Upper lobe of left lung (tissue), 6 donors: ENCODE measurements at regions not wholly inside any gene's neighbourhood (a gene's known extent, or its start where the extent isn't known, plus 50 kb on each side); places are given as distances from the start of the nearest gene placed in this dataset.

Experiments
- ATAC-seq, 2 donors: fragments of 200-7000 bp; cut with Tn5 transposase; one replicate each; pipeline ENCODE4 v1.9.1; 2022; ENCODE audit warnings: mild to moderate bottlenecking in 2 of 2, moderate library complexity in 2 of 2; ENCODE audit not compliant: low FRiP score in 2 of 2
- DNase-seq, 2 donors: peaks; one replicate each; pipeline ENCODE4 v3.0.0-alpha.2; 2019 to 2020
- H3K27ac ChIP-seq, 4 donors: fragments of 200-600 bp; sonication (generic); one replicate each; pipeline ENCODE4 v1.5.1; 2016 to 2019
- H3K27me3 ChIP-seq, 4 donors: fragments of 200-600 bp; sonication (generic); one replicate each; pipeline ENCODE4 v1.5.1; 2017 to 2019
- H3K36me3 ChIP-seq, 4 donors: fragments of 200-600 bp; sonication (generic); one replicate each; pipeline ENCODE4 v1.5.1; 2016 to 2019
- H3K4me1 ChIP-seq, 4 donors: fragments of 200-600 bp; sonication (generic); one replicate each; pipeline ENCODE4 v1.5.1; 2018 to 2019
- H3K4me3 ChIP-seq, 4 donors: fragments of 200-600 bp; sonication (generic); one replicate each; pipeline ENCODE4 v1.5.1; 2017 to 2019; ENCODE audit warnings: mild to moderate bottlenecking in 2 of 4, moderate library complexity in 1 of 4
- H3K9me3 ChIP-seq, 4 donors: fragments of 200-600 bp; sonication (generic); one replicate each; pipeline ENCODE4 v1.5.1; 2018 to 2019
- CTCF ChIP-seq, 6 experiments: fragments of 450-650 bp in 4 of 6; fragments of 200-600 bp in 2 of 6; sonication (generic) in 2 of 6; IDR thresholded peaks; one replicate each; pipeline ENCODE4 v1.5.1; 2016 to 2019; ENCODE audit warnings: antibody characterized with exemption in 6 of 6
- EP300 ChIP-seq, 4 donors: sonication (generic); formaldehyde crosslinking; IDR thresholded peaks; one replicate each; pipeline ENCODE4 v1.5.1; 2017; ENCODE audit warnings: antibody characterized with exemption in 4 of 4, control low read depth in 2 of 4
- POLR2A ChIP-seq, 4 donors: fragments of 450-650 bp; IDR thresholded peaks; one replicate each; pipeline ENCODE4 v1.5.1; 2016 to 2017; ENCODE audit warnings: antibody characterized with exemption in 4 of 4, mild to moderate bottlenecking in 2 of 4
- POLR2AphosphoS5 ChIP-seq, 2 donors: sonication (generic); formaldehyde crosslinking; IDR thresholded peaks; one replicate each; pipeline ENCODE4 v1.5.1; 2017; ENCODE audit warnings: antibody characterized with exemption in 2 of 2
- WGBS, 2 donors: methylation state at CpG; one replicate each; pipeline ENCODE4 v1.1.5; 2017 to 2018; 5-methylcytosine and 5-hydroxymethylcytosine counted together
- donor health status: DM: no; HTN: no; CAD: no; lungs with moderate emphysema.
- donor health status: DM: no; HTN: yes; CAD: no; lungs with severe emphysema.

- peaks cover 0 to 9% (median 3%) of the 10 kb centered on the region in 4 donors for H3K9me3 ChIP-seq
- no peak overlapping the region for H3K27ac ChIP-seq
- WGBS, 2 donors: 81 to 97% methylated on average over 3 of the region's 3 CpGs
- H3K36me3 ChIP-seq: no peaks in the 10 kb centered on the region
- ATAC-seq (no peak), DNase-seq (no peak)
- H3K4me1 ChIP-seq: no peaks in the 10 kb centered on the region
- no peaks in the 10 kb centered on the region for H3K27me3 ChIP-seq
- TF ChIP-seq CTCF (IDR thresholded peaks at IDR 0.05) (no peak), EP300 (IDR thresholded peaks at IDR 0.05) (no peak), POLR2A (IDR thresholded peaks at IDR 0.05) (no peak), POLR2AphosphoS5 (IDR thresholded peaks at IDR 0.05) (no peak)
- H3K4me3 ChIP-seq: no peak overlapping the region
Observed at GRCh38 chr18:73366713-73367112, 498.9 kb upstream of the NETO1 start.

DNA sequence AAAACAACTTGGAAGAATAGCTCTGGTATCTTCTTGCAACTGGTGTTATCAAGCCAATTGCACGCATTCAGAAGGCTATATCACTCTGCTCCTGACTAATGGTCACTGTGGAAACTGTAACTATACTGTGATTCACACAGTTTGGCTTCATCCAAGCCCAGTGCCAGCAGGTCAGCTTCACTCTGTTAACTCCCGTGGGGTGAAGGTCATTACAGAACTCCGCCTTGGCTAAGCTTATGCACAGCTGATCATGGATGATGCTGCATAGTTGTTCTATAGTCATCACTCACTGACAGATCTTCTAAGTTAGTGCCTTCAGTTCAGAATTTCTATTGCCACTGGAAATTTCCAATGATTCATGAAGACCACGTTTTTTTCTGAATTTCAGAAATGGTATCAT, 497.2 kb upstream of the NETO1 start:
- ATAC-seq: no peak
- WGBS, 2 donors: 72 to 83% methylated on average over 4 of the region's 4 CpGs
- no peak overlapping the region for H3K27ac ChIP-seq
- H3K4me1 ChIP-seq: no peaks in the 10 kb centered on the region
- no peaks in the 10 kb centered on the region for H3K36me3 ChIP-seq
- H3K27me3 ChIP-seq: no peaks in the 10 kb centered on the region
- no peak for DNase-seq
- TF ChIP-seq EP300 (IDR thresholded peaks at IDR 0.05) (no peak), CTCF (IDR thresholded peaks at IDR 0.05) (no peak), POLR2A (IDR thresholded peaks at IDR 0.05) (no peak)
- H3K9me3 ChIP-seq: peaks cover 0 to 5% (median 0%) of the 10 kb centered on the region in 4 donors
- H3K4me3 ChIP-seq: no peak overlapping the region

DNA sequence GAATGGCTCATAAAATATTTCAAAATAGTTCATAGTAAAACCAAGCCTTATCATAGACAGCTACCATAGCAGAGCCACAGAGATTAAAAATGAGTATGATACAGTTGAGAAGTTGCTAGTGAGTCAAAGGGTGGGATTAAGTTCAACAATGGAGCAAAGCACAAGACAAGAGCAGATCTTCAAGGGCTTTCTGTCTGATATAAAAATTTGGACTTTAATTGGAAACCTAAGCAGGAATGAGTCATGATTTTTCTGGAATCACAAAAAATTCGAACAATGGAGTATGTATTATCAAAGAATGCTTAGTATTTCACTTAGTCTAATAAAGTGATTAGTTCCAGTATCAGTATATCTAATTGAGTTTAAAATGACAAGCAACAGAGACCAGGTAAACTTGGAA, 487.3 kb upstream of the NETO1 start:
- Histone ChIP-seq H3K27me3 (no peaks in the 10 kb centered on the region), H3K4me3 (no peak overlapping the region), H3K4me1 (no peaks in the 10 kb centered on the region), H3K36me3 (no peaks in the 10 kb centered on the region), H3K27ac (no peak overlapping the region), H3K9me3 (no peaks in the 10 kb centered on the region)
- 71 to 76% methylated on average over 1 of the region's 1 CpG for WGBS, 2 donors
- no peak for TF ChIP-seq EP300 (IDR thresholded peaks at IDR 0.05)
- TF ChIP-seq POLR2AphosphoS5 (IDR thresholded peaks at IDR 0.05): no peak
- TF ChIP-seq POLR2A (IDR thresholded peaks at IDR 0.05): no peak
- TF ChIP-seq CTCF (IDR thresholded peaks at IDR 0.05): no peak
- DNase-seq: no peak
- no peak for ATAC-seq

DNA sequence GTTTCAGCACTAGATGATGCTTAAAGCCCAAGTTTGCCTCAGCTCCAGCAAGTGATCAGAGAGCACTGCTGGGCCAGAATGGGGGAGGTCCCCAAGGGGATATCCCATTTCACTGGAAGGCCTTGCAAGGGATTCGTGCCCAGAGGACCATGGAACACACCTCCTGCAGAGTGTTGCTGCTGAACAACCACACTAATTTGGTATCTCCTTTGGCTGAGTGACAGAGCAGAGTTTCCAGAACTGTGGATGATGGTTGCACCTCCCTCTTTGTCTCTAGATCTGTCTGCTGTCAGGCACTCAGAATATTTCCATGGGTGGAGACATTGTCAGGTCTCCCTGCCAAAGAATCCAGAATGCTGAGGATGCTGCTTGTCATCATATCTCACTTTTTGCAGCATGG, 484.8 kb upstream of the NETO1 start:
- Histone ChIP-seq H3K27me3 (no peaks in the 10 kb centered on the region), H3K36me3 (no peaks in the 10 kb centered on the region), H3K4me3 (no peak overlapping the region), H3K9me3 (no peaks in the 10 kb centered on the region), H3K4me1 (no peaks in the 10 kb centered on the region), H3K27ac (no peak overlapping the region)
- no peak for DNase-seq
- WGBS, 2 donors: 14 to 31% methylated on average over 1 of the region's 1 CpG
- no peak for ATAC-seq
- TF ChIP-seq POLR2AphosphoS5 (IDR thresholded peaks at IDR 0.05): no peak
- TF ChIP-seq CTCF (IDR thresholded peaks at IDR 0.05): no peak
- no peak for TF ChIP-seq EP300 (IDR thresholded peaks at IDR 0.05)
- no peak for TF ChIP-seq POLR2A (IDR thresholded peaks at IDR 0.05)

- Histone ChIP-seq H3K4me3 (no peak overlapping the region), H3K27ac (no peak overlapping the region), H3K4me1 (no peaks in the 10 kb centered on the region), H3K36me3 (no peaks in the 10 kb centered on the region), H3K9me3 (no peaks in the 10 kb centered on the region), H3K27me3 (no peaks in the 10 kb centered on the region)
- peak in 1 of 2 donors; percentile 69 for ATAC-seq
- 70 to 74% methylated on average over 8 of the region's 8 CpGs for WGBS, 2 donors
- DNase-seq: no peak
- no peak for TF ChIP-seq POLR2A (IDR thresholded peaks at IDR 0.05)
- TF ChIP-seq CTCF (IDR thresholded peaks at IDR 0.05): no peak
- TF ChIP-seq EP300 (IDR thresholded peaks at IDR 0.05): no peak
- no peak for TF ChIP-seq POLR2AphosphoS5 (IDR thresholded peaks at IDR 0.05)
Observed at GRCh38 chr18:73340135-73340977, 472.6 kb upstream of the NETO1 start.
